ENCODE measurements at regions not wholly inside any gene's neighbourhood (a gene's known extent, or its start where the extent isn't known, plus 50 kb on each side); places are given as distances from the start of the nearest gene placed in this dataset.

DNA sequence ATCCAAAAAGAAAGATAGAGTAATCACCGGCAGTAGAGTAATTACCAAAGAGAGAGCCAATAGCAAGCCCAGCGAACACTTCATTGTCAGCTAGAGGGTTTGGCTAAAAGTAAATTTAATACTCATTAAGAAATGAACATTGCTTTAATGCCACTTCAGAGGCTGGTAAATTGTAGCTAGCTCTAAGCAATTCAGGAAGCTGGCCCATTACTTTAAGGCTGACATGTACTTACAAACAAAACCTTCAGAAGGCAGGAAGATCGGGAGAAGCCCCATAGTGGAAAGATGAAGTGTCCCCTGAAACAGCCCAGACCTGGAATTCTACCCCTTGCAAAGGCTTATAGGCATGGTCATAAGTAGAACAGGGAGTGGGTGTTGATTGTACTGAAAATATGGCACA lies 396.6 kb upstream of the ID4 start:
- DNase-seq (ENCODE audit: low spot score), result no peak

DNA sequence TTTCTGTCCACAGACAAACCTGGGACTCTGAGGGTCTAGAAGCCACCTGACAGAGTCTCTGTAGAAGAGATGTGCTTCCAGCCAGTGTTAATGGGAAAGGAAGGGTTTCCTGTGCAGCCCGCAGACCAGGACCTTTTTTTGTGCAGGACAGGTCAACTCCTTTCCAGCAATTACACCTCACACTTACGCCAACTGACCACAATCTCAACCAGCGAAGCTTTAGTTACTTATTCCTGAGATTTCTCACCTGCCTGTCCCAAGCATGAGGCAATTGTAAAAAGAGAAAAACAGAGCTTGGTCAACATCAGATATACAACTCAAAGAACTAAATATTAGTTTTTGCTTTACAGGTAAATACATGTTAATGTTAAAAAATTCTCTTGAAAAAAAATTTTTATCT lies 393.8 kb upstream of the ID4 start:
- no peak for DNase-seq (ENCODE audit: low spot score)

DNA sequence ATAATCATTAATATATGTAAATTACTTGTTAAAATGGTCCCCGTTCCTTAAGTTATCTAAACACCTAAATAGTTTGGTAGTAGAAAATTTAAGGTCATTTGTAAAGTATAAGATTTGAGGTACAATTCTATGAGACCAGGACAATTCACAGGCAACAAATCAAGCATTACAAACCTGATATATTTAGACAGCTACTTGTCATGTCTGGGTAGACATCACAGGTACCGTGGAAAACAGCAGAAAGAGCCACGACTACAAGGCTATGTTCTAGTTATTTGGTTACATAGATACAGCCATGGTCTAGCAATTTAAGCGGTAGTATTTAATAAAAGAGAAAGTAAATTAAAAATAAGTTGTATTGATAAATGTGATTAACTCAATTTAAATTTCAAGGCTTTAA lies 393.1 kb upstream of the ID4 start:
- DNase-seq (ENCODE audit: low spot score), result no peak

DNA sequence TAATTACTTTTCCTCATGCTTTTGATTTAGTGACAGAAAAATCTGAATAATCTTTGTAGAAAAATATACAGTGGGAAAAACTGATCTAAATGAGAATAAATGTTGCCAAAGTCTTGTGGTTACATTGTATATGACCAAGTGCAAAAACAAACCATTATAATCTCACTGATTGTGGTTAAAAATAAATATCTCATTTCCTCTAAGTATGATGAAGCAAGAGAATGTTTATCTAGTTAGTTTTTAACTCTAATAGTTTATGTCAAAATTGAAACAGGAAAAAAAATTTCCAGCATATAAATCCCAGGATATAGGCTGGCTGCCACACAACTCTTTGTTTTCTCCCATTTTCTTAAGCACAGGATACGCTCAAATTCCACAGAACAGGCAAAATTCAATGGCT lies 392.7 kb upstream of the ID4 start:
- no peak for DNase-seq (ENCODE audit: low spot score)

DNA sequence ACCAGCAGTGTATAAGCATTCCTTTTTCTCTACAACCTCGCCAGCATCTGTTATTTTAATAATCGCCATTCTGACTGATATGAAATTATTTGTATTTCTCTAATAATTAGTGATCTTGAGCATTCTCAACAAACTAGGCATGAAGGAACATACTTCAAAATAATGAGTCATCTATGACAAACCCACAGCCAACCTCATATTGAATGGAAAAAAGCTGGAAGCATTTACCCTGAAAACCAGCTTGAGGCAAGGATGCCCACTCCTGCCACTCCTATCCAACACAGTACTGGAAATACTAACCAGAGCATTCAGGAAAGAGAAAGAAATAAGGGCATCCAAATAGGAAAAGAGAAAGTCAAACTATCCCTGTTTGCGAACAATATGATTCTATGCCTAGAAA lies 390.6 kb upstream of the ID4 start:
- no peak for DNase-seq (ENCODE audit: low spot score)

DNA sequence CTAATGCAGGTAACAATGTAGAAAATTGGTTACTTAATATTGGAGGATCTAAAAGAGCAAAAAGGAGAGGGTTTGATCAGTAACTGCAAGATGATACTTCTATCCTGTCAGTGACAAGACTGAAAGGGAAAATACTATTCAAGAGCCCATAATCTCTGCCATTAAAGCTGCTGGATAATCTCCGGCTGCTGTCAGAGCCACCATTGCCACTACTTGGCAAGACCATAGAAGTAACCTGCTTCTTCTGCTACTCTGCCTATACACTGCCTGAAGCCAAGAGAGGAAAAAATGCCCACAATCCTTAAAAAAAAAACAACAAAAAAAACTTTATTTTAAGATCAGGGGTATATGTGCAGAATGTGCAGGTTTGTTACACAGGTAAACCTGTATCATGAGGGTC lies 386.5 kb upstream of the ID4 start:
- DNase-seq (ENCODE audit: low spot score), result no peak

DNA sequence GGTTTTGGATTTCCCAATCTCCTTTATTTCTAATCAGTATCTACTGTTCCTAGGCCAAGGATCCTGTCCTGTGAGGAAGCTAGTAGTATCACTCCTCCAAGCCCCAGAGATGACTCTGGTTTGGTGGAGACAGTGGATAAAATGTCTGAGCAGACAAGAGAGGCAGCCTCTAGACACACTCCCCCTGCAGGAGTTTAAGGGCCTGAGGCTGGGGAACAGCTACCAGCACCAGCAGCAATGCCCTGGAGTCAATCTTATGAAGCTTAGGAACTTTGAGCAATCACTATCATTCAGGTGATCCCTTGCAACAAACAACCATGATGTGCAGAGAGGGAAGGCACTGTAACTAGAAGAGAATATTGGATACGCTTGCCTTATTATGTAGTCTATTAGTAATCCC lies 384.7 kb upstream of the ID4 start:
- DNase-seq (ENCODE audit: low spot score), result no peak

DNA sequence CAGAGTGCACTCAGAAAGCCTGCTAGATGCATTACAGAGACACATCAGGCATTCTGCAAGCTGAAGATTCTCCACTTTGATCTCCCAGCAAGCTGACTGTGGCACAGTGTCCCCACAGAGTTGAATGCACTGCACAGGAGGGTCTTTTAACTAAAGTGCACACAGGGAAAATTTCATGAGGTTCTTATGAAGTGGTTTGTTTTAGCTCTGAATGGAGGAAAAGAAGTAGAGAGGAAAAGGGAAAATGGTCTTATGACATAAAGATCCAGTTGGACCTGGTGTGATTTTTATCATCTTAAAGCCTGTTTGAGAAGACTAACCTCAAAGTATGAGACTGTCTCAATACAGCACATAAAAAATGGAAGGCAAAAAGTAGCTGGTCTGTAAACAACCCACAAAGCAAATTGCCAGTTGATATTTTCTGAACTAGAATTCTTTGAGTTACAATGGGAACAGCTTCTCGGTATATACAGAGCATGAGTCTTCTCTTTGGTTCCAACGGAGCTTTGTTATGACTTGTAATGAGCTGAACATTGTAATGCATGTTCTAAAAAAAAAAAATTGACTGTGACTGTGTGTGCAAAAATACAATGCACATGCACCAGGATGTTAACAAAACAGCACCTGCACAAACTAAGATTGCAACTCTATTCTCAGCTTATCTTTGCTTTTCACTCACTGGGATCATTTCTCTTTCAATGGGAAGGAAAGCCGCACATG lies 383.0 kb upstream of the ID4 start:
- no peak for DNase-seq (ENCODE audit: low spot score)

DNA sequence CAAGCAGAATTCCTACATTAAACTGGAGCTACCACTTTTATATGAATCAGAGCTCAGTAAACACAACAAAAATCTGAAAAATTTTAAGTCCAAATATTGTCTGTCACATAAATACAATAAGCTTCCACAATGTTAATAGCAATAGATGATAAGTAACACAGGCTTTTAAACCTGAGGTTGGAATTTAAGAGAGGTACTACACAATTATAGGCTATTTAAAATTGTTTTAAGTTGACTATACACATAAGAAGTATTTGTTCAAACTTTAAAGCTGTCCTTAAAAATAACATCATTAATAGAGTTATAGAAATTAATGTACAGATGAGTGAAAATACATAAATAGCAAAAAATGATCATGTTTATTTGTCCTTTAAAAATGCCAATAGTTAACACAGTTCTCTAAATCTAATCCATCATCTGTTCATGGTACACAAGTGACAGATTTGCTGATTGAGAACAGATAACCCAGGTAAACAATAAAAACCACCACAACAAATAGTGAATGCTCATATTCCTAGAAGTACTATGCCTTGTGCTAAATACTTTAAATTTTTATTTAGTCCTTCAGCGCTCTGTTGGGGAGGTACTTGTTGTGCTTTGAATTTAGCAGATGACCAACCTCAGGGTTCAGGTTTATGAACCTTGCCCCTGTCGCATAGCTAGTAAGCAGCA lies 382.3 kb upstream of the ID4 start:
- DNase-seq (ENCODE audit: low spot score), result no peak

DNA sequence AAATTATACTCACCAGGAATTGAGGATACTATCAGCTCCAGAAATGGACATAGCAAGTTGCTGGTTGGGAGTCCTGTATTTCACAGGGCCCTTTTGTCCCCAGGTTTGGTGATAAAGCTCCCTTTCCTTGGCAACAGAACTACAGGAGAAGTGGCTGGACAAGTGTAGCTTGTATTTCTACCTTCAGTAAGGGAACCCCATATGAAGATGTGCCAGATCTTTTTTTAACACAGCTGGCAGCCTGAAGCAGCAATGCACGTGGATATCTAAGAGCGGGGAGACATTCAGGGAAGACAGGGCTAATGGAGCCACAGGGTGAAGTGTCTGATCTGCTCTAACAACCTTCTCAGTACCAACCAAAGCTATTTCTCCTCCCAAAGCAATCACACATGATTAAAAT lies 373.9 kb upstream of the ID4 start:
- DNase-seq (ENCODE audit: low spot score), result no peak

GRCh38 chr6:19463925-19464324 lies 373.2 kb upstream of the ID4 start:
- DNase-seq (ENCODE audit: low spot score), result no peak

GRCh38 chr6:19465256-19465655 lies 371.9 kb upstream of the ID4 start:
- DNase-seq (ENCODE audit: low spot score), result no peak

GRCh38 chr6:19465760-19466159 lies 371.4 kb upstream of the ID4 start:
- no peak for DNase-seq (ENCODE audit: low spot score)

- no peak for DNase-seq (ENCODE audit: low spot score)
These were observed 366.8 kb upstream of the ID4 start for GRCh38 chr6:19470333-19470732.

DNA sequence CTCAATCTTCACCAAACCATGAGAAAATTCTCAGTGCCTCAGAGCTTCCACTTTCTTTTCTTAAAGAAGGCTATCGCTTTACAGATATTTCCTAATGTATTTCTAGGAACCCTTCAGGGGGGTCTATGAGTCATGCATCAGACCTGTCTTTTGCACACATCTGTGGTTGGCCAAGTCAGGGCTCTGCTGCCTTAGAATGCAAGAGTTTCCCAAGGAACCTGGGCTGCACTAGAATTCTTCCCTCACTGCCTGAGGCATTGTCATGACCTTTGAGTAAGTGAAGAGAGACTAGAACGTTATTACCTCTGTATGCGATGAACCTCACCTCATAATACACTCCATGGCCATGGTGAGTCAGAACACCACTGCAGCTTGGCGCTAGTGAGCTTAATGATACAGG lies 365.0 kb upstream of the ID4 start:
- no peak for DNase-seq (ENCODE audit: low spot score)

DNA sequence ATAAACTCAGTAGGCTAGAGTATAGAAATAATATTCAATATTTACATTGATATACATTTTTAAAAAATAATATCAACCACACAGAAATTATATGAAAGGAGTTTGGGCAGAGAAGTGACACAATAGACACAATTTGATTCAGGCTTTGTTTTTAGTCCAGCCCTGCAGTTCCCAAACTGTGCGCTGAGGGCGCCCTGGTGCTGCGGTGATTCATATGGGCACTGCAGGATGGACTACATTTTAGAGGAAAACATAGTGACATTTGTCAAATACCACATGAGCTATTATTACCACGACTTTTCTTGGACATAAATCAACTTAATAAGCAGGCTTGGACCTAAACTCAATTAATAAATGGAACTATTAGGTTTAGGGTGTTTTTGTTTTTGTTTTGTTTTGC lies 364.3 kb upstream of the ID4 start:
- no peak for DNase-seq (ENCODE audit: low spot score)

DNA sequence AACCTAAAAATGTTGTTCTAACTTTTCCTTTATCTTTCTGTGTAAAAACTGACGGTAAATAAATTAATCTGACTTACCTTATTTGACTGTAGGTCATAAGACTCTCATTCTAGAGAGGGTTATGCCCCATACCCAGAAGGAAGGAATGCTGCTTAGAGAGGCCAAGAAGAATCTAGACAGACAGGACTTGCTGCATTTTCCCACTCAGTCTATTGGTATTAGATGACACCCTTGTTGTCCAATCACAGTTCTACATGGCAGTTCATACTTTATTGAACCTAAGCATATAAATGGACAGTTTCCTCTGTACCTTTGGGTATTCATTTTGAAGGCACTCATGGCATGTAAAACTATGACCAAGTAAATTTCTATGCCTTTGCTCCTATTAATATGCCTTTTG lies 359.6 kb upstream of the ID4 start:
- no peak for DNase-seq (ENCODE audit: low spot score)

DNA sequence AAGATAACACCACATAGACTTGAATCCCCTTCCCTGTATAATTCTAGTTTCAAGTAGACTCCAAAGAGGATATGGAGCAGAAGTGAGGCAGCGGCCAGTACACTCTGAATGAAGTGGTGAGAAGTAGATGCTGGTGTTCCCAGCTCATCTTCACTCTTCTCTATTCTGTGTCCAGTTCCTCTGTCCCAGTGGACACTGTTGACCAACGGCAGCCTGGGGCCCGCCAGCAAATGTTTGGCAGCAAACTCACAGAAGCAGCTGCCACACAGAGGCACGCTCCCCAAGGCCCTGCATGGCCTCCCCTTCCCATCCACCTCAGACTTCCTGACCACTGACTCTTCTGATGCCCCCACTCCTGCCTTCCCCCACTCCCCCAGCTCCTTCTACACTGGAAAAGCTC lies 358.9 kb upstream of the ID4 start:
- no peak for DNase-seq (ENCODE audit: low spot score)

GRCh38 chr6:19478992-19479391 lies 358.2 kb upstream of the ID4 start:
- no peak for DNase-seq (ENCODE audit: low spot score)

DNA sequence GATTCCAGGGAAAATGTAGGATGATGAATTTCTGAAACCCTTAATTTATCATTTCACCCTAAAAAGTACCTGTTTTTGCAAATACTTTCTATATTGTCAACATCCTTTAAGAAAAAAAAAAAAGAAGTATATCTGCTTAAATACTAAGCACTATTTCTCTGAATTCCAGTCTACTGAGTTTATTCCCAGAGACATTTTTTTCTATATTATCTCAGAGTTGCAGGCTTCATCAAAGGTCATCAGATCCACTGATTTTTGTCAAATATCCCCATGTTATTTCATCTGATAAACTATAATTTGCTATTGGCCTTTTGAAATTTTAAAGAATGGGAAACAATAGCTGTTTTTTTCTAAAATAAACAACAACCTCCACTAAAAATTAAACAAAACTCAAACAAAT lies 357.6 kb upstream of the ID4 start:
- DNase-seq (ENCODE audit: low spot score), result no peak

DNA sequence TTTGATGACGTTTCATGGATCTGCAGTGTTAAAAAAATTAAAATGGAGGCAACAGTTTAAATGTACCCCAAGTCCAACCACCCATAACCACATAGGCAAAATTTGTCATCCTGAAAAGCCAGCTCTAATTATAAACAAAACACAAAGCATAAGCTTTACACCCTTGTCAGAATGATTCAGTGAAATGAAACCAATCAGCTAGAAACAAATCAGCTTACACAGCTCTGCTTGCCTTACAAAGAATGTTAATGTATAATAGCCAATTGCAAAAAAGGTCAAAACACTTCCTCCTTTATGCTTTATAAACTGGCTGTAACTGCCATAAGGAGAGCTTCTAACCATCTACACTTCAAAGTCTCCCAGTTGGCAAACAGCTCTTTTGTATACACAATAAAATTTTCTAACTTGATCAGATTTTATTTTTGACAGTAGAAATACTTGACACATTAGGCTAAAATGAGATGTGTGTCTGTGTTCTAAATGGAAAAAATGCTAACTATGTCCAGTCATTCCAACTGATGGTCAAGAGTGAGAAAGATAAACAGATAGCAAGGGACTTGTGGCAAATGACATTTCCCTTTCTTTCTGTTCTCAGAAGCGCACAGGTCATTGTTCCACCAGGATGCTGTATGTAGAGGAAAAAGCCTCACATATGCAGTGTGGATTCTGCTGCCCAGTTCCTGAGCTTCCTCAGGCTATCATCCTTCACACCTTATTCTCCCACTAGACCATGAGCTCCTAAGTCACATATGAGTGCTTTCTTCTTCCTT lies 344.3 kb upstream of the ID4 start:
- no peak for DNase-seq (ENCODE audit: low spot score)

- DNase-seq (ENCODE audit: low spot score), result no peak
These were observed 335.4 kb upstream of the ID4 start for GRCh38 chr6:19501737-19502245.
